Stimulated activated CD4-positive, alpha-beta T cell treated with anti-CD3 and anti-CD28 coated beads, Interleukin-15, amount 100 ng/mL, for 1 hour (primary cell): ENCODE measurements at regions not wholly inside any gene's neighbourhood (a gene's known extent, or its start where the extent isn't known, plus 50 kb on each side); places are given as distances from the start of the nearest gene placed in this dataset.

Source experiments
- DNase-seq, 2 donors: peaks; one replicate each; pipeline ENCODE4 v3.0.0-alpha.2; 2020; ENCODE audit warnings: low read depth in 1 of 2, low spot score in 1 of 2

DNA sequence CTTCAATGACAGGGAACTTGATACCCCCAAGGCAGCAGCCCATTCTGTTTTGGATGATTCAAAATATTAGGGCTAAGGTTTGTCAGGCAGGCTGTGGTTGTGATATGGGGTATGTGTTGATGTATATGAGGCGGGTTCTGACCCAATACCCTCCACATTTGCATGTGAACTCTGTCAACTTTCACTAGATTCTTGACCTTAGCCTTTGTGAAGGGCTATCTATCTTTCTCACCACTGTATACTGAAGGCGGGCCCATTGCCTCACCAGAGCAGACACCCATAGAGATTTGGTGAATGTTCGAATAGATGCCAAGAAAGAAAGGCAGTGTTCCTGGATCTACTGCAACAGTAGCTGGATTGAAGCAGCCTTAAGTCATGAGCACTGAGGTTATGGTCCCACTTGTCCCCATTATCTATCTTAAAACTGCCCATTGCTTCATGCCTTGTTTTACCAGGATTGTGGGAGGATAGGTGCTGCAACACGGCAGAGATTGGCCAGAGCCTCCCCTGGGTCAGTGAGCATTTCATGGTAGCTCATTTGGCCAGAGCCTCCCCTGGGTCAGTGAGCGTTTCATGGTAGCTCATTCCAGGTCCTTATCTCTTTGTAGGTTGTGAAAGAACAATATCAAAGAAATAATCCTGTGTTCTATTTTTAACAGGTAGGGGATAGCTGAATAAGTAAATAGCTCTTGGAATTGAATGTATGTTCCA, 399.6 kb downstream of the TMEM135 start:
- no peak for DNase-seq

DNA sequence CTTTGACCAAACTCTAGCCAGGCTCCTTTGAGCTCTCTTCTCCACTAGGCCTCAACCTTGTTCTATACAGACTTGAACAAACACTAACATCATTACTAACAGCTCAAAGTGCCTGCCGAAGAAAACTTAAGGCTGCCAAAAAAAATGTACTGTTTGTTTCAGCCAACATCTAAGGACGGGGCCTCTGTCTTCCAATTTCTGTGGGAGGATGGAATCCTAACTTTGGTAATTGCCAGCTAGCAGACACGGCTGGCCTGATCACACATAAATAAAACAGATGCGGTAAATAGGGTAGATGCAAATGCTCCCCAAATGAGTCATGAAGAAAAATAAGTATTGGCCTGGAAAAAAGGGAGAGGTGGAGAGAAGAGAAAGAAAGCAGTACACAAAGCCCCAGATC, 394.3 kb downstream of the TMEM135 start:
- no peak for DNase-seq

DNA sequence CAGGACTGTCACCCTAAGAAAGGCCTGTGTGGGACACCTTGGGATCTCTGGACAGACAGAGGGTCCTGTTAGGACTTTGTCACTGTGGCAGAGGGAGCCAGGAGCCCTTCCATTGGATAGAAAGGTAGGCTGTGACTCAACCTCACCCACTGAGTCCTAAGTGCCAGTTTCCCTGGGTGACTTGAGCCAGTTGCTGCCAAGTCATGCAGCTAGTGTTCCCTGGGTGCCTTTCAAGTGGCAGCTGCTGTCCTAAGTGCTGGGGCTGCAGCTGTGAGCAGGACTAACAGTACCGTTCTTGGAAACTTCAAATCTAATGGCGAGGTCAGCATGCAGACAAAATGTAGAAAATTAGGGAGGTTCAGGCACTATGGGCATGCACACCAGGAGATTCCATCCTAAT, 393.7 kb downstream of the TMEM135 start:
- DNase-seq = no peak

DNA sequence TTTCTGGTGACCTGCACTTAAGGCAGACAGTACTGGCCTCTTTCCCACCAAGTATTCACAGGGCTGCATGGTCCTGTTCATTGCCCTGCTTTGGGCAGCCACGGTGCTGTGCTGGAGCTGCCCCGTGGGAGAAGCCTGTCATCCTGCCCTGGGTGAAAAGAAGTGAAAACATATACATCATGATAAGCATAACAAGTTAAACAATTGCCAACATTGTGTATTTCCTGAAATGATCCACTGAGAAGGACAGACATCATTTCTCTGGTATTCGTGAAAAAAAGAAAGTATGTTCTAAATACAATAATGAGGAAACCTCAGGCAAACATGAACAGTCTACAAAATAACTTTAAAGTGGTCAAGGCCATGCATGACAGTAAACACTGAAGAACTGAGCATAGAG, 393.1 kb downstream of the TMEM135 start:
- DNase-seq = no peak

DNA sequence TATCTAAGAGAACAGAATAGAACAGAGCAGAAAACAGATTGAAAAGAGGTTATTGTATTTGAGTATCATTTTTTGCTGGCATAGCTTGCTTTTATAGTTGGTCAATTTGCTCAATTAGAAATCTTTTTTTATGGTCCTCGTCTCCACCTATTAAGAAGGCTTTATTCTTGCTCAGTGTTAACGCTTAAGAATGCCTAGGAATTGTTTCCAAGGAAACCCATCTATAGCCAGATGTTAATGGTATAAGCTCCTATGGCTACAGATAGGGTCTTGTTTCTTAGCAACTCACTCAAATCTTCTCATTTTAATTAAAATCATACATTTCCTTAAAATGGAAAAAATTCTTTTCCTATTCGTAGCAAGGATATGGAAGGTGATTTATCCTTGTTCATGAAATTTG, 392.3 kb downstream of the TMEM135 start:
- no peak for DNase-seq

DNA sequence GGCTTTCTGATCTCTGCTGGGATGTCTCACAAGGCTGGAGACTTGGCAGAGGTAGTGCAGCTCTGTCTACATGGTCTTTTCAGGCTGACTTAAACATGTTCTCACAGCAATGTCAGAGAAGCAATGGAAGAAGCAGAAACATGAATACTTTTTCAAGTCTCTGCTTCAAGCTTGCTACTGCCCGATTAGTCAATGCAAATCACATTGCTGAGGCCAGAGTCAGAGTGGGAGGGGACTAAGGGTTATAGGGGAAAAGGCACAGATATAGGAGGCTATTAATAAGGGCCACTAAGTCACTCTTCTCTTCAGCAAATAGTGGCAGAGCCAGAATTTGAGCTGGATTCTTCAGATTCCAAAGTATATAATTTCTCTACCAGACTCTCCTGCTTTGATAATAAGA, 390.5 kb downstream of the TMEM135 start:
- DNase-seq = no peak

DNA sequence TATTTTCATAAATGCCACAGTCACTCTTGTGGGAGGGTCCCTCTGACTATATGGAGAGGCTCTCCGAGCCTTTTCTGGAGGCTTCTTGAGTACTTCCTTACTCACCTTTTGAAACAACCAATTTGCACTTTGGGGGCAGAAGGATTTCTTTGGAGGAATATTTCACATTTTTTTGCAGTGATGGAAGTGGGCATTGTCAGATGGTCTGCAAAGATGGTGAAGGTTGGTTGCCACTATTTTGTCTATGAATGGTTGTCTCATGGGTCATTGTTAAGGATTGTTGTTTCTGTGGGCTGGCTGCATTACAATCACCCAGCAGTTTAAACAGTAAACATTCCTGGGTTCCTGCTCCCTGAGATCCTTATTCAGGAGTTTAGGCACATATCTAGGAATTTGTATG, 388.2 kb downstream of the TMEM135 start:
- DNase-seq = no peak

DNA sequence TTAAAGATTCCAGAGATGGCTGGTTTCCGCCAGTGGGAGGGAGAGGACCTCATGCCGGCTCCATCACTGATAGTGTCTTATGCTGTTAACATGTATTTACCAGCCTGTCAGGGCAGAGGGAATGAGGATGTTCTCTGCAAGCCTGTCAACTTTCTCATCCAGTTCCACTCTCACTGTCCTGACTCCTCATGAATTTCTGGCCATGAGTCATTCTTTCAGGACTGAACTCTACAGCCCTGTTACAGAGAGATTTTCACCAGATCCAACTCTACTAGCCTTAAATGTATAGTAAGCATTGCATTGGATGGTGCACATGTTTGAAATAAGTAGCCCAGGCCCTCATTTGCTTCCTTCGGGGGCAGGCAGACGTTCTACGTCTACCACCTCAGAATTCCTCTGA, 387.7 kb downstream of the TMEM135 start:
- DNase-seq = no peak

DNA sequence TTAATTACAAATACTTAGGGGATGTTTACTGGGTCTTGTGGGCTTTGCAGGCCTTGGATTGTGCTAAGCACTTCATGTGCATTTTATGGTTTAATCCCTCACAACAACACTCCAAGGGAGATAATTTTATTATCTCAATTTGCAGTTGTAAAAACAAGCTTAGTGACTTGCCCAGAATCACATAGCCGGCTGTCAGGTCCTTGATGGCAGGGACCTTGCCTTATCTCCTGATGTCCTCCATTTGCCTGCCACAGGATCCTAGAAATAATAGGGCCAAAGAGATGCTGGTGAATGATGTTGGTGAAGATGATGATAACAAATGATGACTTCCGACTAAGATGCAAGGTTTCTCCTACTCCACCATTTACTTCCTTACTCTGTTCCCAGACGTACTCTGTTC, 385.4 kb downstream of the TMEM135 start:
- DNase-seq = no peak

DNA sequence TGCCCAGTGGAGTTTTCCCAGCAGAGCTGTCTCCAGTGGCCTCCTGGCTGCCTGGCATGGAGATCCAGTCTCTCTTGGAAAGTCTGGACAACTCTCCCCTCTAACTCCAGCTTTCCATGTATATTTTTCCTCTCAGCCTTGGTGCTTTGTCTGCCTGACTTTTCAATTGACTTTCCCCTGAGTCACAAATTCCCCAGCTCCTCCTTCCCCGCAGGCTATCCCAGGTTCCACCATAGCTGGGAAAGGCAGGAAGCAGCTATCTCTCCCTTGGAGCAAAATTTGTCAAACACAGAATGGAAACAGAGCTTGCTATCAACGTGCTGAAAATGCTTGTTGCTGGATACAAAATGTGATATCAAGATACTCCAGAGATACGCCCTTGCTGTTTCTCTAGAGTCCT, 384.8 kb downstream of the TMEM135 start:
- DNase-seq = no peak

DNA sequence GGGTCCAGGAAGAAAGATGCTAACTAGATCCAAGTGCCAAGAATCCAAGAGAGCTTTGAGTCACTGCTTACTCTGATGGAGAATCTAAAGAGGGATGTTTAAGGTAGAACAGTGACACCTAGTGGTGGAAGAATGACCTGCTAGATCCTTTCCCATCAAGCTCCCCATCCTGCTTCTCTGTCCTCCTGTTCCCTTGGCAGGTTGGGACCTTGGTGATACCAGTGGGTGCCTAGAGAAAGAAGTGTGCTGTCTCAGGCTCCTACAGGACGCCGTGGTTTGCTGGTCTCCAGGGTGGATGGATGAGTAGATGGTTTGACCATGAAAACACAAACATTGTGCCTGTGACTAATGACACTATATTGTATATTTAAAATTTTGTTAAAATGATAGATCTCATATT, 383.7 kb downstream of the TMEM135 start:
- no peak for DNase-seq

DNA sequence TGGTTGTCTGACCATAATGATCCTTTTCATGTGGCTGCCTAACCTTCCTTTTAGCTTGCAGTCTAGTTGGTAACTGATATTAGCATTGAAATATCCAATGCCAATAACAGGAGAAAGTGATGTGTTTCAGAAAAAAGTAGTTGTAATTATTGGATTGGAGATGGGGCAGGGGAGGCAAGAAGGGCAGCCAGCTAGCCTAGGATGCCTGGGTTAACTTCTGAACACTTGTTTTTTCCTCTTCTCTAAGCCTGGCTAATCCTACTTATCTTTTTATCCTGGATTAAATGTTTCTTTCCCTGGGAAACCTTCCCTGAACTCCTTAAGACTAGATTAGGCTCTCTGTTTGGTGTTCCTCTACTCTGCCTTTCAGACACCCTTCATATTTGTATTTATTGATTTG, 380.2 kb downstream of the TMEM135 start:
- no peak for DNase-seq

DNA sequence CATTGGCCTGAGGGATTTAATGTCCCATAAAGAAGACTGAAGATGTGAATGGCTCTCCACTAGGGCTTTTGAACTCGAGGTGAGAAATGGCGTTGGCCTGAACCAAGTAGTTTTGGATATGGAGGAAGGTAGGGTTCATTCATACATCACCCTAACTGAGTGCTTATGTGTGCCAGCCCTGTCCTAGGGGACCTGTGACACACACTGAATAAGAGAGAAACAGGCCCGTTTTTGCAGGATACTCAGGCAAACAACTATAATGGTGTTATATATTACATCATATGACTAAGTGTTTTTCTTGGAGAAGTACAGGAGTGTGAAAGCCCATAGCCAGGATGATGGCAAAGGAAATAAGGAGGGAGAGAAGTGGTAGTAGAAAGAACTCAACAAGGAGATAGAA, 368.1 kb downstream of the TMEM135 start:
- no peak for DNase-seq

DNA sequence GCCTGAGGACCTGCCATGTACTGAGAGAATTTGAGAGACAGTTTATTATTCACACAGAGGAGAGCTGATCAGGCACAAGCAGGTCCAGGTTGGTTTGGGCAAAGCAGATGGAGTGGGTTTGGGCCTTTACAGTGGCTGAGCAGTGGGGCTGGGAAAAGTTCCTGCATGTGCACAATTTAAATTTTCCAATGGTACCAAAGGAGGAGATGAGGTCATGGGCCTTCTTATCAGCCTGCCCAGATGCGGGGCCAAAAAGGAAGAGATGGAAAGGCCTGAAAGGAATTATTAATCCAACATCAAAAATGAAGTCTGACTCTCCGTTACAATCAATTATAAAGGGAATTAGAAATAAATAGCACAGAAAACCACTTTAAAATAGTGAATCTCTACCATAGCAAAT, 367.6 kb downstream of the TMEM135 start:
- no peak for DNase-seq

DNA sequence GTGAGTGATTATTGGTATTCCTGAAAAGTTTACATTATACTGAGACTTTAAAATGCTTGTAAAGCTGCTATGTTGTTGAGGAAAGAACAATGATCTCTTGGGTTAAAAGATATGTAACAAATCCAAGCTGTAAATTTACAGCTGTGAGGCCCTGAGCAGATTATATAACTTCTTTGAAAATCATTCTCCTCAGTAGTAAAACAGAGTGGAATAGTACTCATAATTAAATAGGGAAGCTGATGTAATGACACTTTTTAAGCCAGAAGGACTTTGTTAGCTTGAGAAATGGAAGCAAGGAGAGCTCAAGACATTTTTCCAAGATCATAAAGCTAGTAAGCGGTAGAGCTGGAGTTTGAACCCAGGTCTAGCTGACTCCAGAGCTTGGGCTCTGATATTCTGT, 363.9 kb downstream of the TMEM135 start:
- no peak for DNase-seq

DNA sequence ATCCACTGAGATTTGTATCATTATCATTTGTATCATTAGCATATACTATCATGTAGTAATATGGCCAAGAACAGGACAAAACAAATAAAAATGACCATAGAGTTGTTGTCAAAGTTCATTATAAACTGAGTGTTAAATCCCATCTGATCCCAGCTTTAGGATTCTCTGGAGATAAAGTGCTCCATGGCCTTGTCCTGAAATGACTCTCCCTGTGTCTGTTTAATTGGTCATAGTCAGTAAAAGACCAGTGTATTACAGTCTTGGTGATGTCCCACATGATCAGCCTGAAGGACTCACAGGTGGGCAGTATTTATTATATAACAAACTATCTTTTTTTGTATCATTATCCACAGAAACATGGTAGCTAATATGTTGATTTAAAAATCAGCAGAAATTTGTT, 361.6 kb downstream of the TMEM135 start:
- DNase-seq = no peak

DNA sequence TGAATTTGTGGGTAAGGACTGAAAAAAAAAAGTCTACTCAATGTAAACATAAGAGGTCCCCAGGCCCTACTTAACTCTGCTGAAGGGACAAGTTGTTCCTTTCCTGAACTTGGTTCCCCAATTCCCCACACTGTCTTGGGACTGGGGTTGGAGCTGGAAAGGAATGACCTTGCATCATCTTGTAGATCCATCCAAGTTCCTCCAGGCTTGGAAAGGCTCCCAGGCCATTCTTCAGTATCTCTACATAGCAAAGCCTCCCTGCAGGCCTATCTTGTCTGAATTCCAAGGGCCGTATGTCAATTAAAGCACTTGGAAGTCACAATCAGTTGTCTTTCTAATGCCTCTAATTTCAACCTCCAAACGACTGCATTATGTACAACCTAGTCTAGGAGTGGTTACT, 361.2 kb downstream of the TMEM135 start:
- DNase-seq = no peak

DNA sequence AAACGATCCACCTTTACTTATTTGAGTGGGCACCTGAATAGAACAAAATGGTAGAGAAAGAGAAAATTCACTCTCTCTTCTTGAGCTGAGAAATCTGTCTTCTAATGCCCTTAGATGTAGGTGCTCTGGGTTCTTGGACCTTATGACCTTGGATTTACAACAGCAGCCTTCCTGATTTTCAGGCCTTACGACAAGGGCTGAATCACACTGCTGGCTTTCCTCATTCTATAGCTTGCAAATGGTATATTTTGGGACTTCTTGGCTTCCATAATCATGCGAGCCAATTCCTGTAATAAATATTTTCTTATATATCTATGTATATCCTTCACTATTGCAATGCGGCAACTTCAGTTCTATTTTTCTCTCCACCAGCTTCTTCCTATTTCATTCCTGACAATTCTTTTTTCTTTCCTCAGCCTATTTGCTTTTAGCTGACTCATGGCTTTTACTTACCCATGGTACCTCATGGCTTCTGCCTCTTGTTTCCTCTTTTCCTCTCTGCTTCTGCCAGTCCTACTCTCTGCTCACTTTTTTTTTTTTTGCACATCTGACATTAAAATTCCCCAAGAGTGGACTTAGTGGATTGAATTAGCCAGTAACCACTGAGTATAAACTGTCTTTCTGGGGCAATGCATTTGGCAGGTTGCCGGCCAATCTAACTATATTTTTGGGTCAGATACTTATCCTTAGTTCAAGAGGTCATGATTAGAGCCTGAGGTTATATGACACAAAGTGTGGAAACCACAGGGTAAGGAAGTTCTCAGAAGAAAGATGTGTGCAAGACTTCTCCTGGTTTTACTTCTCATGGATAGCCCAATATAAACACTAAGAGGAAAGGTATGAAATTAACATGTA, 359.5 kb downstream of the TMEM135 start:
- no peak for DNase-seq

DNA sequence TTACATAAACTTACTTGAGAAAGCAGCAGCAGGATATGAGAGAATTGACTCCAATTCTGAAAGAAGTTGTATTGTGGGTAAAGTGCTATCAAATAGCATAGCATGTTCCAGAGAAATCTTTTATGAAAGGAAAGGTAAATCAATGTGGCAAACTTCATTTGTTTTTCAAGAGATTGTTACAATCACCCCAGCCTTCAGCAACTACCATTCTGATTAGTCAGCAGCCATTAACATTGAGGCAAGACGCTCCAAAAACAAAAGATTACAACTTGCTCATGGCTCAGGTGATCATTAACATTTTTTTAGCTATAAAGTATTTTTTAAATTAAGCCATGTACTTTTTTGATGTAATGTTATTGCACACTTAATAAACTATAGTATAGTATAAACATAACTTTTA, 357.2 kb downstream of the TMEM135 start:
- DNase-seq = no peak

DNA sequence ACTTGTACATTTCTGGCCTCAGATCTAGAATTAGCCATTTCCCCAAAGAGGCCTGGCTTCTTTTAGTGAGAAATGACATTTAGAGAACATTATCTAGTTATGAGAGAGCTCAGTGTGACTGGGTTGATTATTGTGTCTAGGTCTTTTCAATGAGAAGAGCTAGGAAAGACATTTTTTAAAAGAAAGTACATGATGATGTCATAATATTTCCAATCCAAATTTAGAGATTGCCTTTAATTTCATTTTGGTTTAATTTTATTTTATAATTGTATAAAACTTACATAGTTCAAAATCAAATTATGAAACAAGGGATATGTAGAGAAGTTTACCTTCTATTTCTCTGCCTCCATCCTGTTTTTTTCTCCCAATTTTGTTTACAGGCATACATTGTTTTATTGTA, 354.9 kb downstream of the TMEM135 start:
- DNase-seq = no peak

DNA sequence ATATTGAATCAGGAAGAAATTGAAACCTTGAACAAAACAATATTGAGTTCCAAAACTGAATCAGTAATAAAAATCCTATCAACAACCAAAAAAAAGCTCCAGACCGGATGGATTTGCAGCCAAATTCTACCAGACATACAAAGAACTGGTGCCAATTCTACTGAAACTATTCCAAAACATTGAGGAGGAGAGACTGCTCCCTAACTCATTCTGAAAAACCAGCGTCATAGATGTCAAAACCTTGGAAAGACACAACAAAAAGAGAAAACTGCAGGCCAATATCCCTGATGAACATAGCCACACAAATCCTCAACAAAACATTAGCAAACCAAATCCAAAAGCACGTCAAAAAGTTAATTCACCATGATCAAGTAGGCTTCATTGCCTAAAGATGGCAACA, 353.8 kb downstream of the TMEM135 start:
- DNase-seq = no peak

DNA sequence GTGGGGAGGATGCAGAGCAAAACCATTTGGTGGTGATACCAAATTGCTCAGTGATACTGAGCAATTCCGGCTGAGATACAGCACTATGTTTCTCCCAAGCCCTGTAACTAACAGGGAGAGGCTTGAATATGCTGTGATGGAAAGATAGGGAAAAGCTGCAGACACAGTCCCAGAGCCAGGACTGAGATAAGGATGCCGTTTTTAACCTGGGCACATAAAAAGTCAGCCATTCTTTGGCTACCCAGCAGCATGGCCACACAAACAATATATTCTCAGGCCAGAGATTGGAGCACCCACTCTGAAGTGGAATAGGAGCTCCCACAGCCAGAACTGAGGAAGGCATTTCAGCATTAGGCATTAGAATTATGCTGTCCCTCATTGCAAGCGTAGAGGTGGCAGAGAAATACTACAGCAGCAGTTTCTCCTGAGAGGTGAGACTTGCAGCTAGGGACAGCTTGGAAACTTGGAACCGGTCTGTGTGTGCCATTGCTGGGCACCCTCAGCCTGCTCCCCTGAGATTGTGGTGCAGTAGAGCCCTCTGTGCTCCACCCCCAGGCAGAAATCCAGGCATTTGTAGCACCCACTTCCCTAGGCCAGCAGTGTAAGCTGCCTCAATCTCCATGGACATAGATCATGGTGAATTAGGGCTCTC, 346.5 kb downstream of the TMEM135 start:
- no peak for DNase-seq
